K562 (cell line): ENCODE measurements at regions not wholly inside any gene's neighbourhood (a gene's known extent, or its start where the extent isn't known, plus 50 kb on each side); places are given as distances from the start of the nearest gene placed in this dataset.

ENCODE experiments used
- ATAC-seq: fragments of 200-7000 bp; cut with Tn5 transposase; 3 replicates; pipeline ENCODE4 v1.9.1; 2020; ENCODE audit warnings: moderate library complexity
- BruUV-seq: library from RNA; stranded (reverse); fragments of 400-500 nt; replicated peaks from 2 replicates; lab custom pipeline; 2021; lab: Mats Ljungman, UMichigan
- CTCF ChIA-PET: fragments of 300-600 bp; formaldehyde crosslinking; extraction: SDS; loops from one replicate; lab custom pipeline; 2021; ENCODE audit warnings: low intra/inter-chr PET ratio; lab: Yijun Ruan, JAX
- POLR2A ChIA-PET: fragments of 300-600, 350-650 bp; sonication (Branson Sonifier 250); formaldehyde crosslinking; extraction: SDS; loops from one replicate; lab custom pipeline; 2021; ENCODE audit warnings: antibody characterized with exemption, inconsistent platforms; lab: Yijun Ruan, JAX
- DNase-seq, 4 experiments: peaks; one replicate each; pipeline versions ENCODE4 v3.0.0 to v3.0.0-alpha.2; 2011 to 2018; ENCODE audit warnings: low spot score in 3 of 4, mixed read lengths in 3 of 4; ENCODE audit errors: extremely low read depth in 1 of 4
- FAIRE-seq: peaks from 2 replicates; lab custom pipeline; 2011; peaks lifted over from hg19 to GRCh38; lab: Jason Lieb, UNC
- H2AFZ ChIP-seq: 2 replicates; pipeline ENCODE4 v1.6.0; 2011; ENCODE audit warnings: low read depth, low read length, control low read depth, inconsistent platforms
- H3K27ac ChIP-seq: fragments of 200-600 bp; 3 replicates; pipeline ENCODE4 v1.8.0; 2011; ENCODE audit warnings: low read depth, mild to moderate bottlenecking, control low read depth, inconsistent platforms, low read length, moderate library complexity, mixed read lengths; ENCODE audit errors: extremely low read depth
- H3K27me3 ChIP-seq, 2 experiments: fragments of 300-600 bp in 1 of 2; 2 replicates in 1 of 2; 3 replicates in 1 of 2; pipeline versions ENCODE4 v1.6.0 to v1.8.0; 2011; ENCODE audit warnings: inconsistent platforms in 2 of 2, low read length in 2 of 2, mild to moderate bottlenecking in 1 of 2, mixed read lengths in 1 of 2, moderate library complexity in 1 of 2; ENCODE audit not compliant: control insufficient read depth in 2 of 2, insufficient read depth in 2 of 2
- H3K36me3 ChIP-seq: fragments of 300-600 bp; 3 replicates; pipeline ENCODE4 v1.8.0; 2011; ENCODE audit warnings: mild to moderate bottlenecking, low read length, inconsistent platforms; ENCODE audit not compliant: control insufficient read depth, insufficient read depth
- H3K4me1 ChIP-seq, 2 experiments: fragments of 200-600 bp in 1 of 2; replicated peaks in 1 of 2; 2 replicates in 1 of 2; 3 replicates in 1 of 2; pipeline versions ENCODE4 v1.5.1 to v1.8.0; 2011; ENCODE audit warnings: inconsistent platforms in 2 of 2, low read length in 2 of 2, mild to moderate bottlenecking in 1 of 2, mixed read lengths in 1 of 2, moderate library complexity in 1 of 2; ENCODE audit not compliant: control insufficient read depth in 2 of 2, insufficient read depth in 2 of 2
- H3K4me2 ChIP-seq: 2 replicates; pipeline ENCODE4 v1.6.1; 2011; ENCODE audit warnings: low read length, control low read depth, inconsistent platforms, mixed read lengths; ENCODE audit not compliant: insufficient read depth
- H3K4me3 ChIP-seq: fragments of 200-600 bp; sonication (generic), shearing (Covaris generic); 2 replicates; pipeline ENCODE4 v1.5.1; 2016; ENCODE audit warnings: control low read depth, inconsistent platforms
- H3K79me2 ChIP-seq: fragments of 200-600 bp; 3 replicates; pipeline ENCODE4 v1.8.0; 2011; ENCODE audit warnings: low read length, inconsistent platforms; ENCODE audit not compliant: control insufficient read depth, insufficient read depth
- H3K9ac ChIP-seq, 2 experiments: 2 replicates each; pipeline versions ENCODE4 v1.6.0 to v1.6.1; 2011; ENCODE audit warnings: low read depth in 2 of 2, low read length in 2 of 2, control low read depth in 1 of 2, inconsistent platforms in 1 of 2, mild to moderate bottlenecking in 1 of 2, mixed read lengths in 1 of 2; ENCODE audit not compliant: insufficient read depth in 1 of 2
- H3K9me1 ChIP-seq: one replicate; pipeline ENCODE4 v1.6.0; 2011; ENCODE audit warnings: inconsistent platforms, mild to moderate bottlenecking, low read length, moderate library complexity; ENCODE audit not compliant: control insufficient read depth, insufficient read depth
- H3K9me3 ChIP-seq: replicated peaks from 2 replicates; pipeline ENCODE4 v1.5.1; 2011; ENCODE audit warnings: low read depth, low read length, inconsistent platforms; ENCODE audit not compliant: control insufficient read depth, insufficient read depth
- H4K20me1 ChIP-seq: replicated peaks from 2 replicates; pipeline ENCODE4 v1.6.1; 2011; ENCODE audit warnings: low read length, inconsistent platforms, mixed read lengths; ENCODE audit not compliant: control insufficient read depth, insufficient read depth
- C11orf30 ChIP-seq: fragments of 450-650 bp; IDR thresholded peaks from 2 replicates; pipeline ENCODE4 v1.6.1; 2016; ENCODE audit warnings: low read depth, mild to moderate bottlenecking
- CEBPZ ChIP-seq: fragments of 150-350 bp; IDR thresholded peaks from 2 replicates; pipeline ENCODE4 v1.6.1; 2014; ENCODE audit warnings: low read depth, mild to moderate bottlenecking, low read length, borderline replicate concordance
- FIP1L1 ChIP-seq: fragments of 200-400 bp; formaldehyde crosslinking; IDR thresholded peaks from 2 replicates; pipeline ENCODE4 v1.6.1; 2018; ENCODE audit warnings: mild to moderate bottlenecking, low read depth, low read length; ENCODE audit not compliant: poor library complexity, severe bottlenecking
- MCM2 ChIP-seq: fragments of 450-650 bp; IDR thresholded peaks from 2 replicates; pipeline ENCODE4 v1.6.1; 2017; ENCODE audit warnings: low read depth, mild to moderate bottlenecking
- POLR2B ChIP-seq: fragments of 450-650 bp; IDR thresholded peaks from 2 replicates; pipeline ENCODE4 v1.6.1; 2018; ENCODE audit warnings: low read depth; ENCODE audit not compliant: partially characterized antibody
- RBBP5 ChIP-seq: fragments of 200-600 bp; sonication (generic); IDR thresholded peaks from 2 replicates; pipeline ENCODE4 v1.6.1; 2012; ENCODE audit warnings: borderline replicate concordance, mild to moderate bottlenecking, low read length, control low read depth, inconsistent platforms; ENCODE audit not compliant: insufficient read depth, poor library complexity, severe bottlenecking
- ZBTB17 ChIP-seq: fragments of 450-650 bp; formaldehyde crosslinking; IDR thresholded peaks from 2 replicates; pipeline ENCODE4 v1.4.0; 2020; ENCODE audit warnings: mild to moderate bottlenecking
- ZFP30 ChIP-seq: fragments of 250-450 bp; sonication (Bioruptor Pico); IDR thresholded peaks from 2 replicates; pipeline ENCODE4 v1.8.0; 2022; ENCODE audit warnings: moderate library complexity, mild to moderate bottlenecking, inconsistent platforms, borderline replicate concordance
- ZNF316 ChIP-seq: fragments of 450-650 bp; IDR thresholded peaks from 2 replicates; pipeline ENCODE4 v1.6.1; 2016
- ZNF586 ChIP-seq: fragments of 450-650 bp; formaldehyde crosslinking; conservative IDR thresholded peaks from 2 replicates; pipeline ENCODE4 v1.4.0; 2020; ENCODE audit warnings: mild to moderate bottlenecking, moderate library complexity
- ZNF699 ChIP-seq: fragments of 250-450 bp; sonication (Bioruptor Pico); IDR thresholded peaks from 2 replicates; pipeline ENCODE4 v1.8.0; 2021; ENCODE audit warnings: mild to moderate bottlenecking, moderate library complexity; ENCODE audit not compliant: insufficient replicate concordance
- ZSCAN32 ChIP-seq: fragments of 450-650 bp; formaldehyde crosslinking; IDR thresholded peaks from 2 replicates; pipeline ENCODE4 v1.4.0; 2020; ENCODE audit warnings: mild to moderate bottlenecking, moderate library complexity
- WGBS: fragments of 100-300 bp; shearing (Covaris generic); methylation state at CpG from one replicate; pipeline ENCODE4 v1.1.6; 2016; ENCODE audit warnings: low coverage, mixed read lengths; ENCODE audit not compliant: insufficient coverage; ENCODE audit errors: missing lambda C conversion rate; 5-methylcytosine and 5-hydroxymethylcytosine counted together
- in situ Hi-C: fragments of 300-500 bp; cut with MboI; formaldehyde crosslinking; loops from 4 replicates; pipeline ENCODE4 v1.15.0; 2018; ENCODE audit warnings: inconsistent platforms, mixed read lengths
- intact Hi-C: fragments of 100-400 bp; cut with micrococcal nuclease; formaldehyde crosslinking; loops from 2 replicates; pipeline ENCODE4 v1.14.2; 2022
- TF ChIP-seq, protein P1 (sequence below): fragments of 450-650 bp; IDR thresholded peaks from 2 replicates; pipeline ENCODE4 v1.6.1; 2016; ENCODE audit warnings: missing biosample characterization, missing genetic modification characterization
- TF ChIP-seq, protein P2 (sequence below): fragments of 250-450 bp; sonication (Bioruptor Pico); IDR thresholded peaks from 2 replicates; pipeline ENCODE4 v1.9.0; 2021; ENCODE audit warnings: mild to moderate bottlenecking
- TF ChIP-seq, protein P3 (sequence below): fragments of 450-650 bp; formaldehyde crosslinking; IDR thresholded peaks from 2 replicates; pipeline ENCODE4 v1.4.0; 2020; ENCODE audit warnings: mild to moderate bottlenecking, moderate library complexity

GRCh38 chr2:167817908-167818307 lies 429.5 kb downstream of the STK39 start:
- Histone ChIP-seq H3K4me1 (no peaks in the 10 kb centered on the region), H3K9me1 (no peaks in the 10 kb centered on the region), H3K4me3 (no peak overlapping the region), H3K79me2 (no peaks in the 10 kb centered on the region)
- CTCF ChIA-PET = no interaction called here
- FAIRE-seq = no peak
- intact Hi-C loops = no loop called here
- TF ChIP-seq ZNF586 = no peak
- TF ChIP-seq C11orf30 = no peak
- TF ChIP-seq FIP1L1 = no peak
- TF ChIP-seq MCM2 = no peak
- TF ChIP-seq RBBP5 = no peak
- TF ChIP-seq POLR2B = no peak
- no peak for TF ChIP-seq CEBPZ
- TF ChIP-seq ZBTB17 (CRISPR knock-in tag) = no peak
- no peak for TF ChIP-seq ZNF699 (CRISPR knock-in tag)
- TF ChIP-seq, protein P1, sequence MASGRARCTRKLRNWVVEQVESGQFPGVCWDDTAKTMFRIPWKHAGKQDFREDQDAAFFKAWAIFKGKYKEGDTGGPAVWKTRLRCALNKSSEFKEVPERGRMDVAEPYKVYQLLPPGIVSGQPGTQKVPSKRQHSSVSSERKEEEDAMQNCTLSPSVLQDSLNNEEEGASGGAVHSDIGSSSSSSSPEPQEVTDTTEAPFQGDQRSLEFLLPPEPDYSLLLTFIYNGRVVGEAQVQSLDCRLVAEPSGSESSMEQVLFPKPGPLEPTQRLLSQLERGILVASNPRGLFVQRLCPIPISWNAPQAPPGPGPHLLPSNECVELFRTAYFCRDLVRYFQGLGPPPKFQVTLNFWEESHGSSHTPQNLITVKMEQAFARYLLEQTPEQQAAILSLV (tag) = no peak
- no peak for TF ChIP-seq ZNF316
- TF ChIP-seq, protein P2, sequence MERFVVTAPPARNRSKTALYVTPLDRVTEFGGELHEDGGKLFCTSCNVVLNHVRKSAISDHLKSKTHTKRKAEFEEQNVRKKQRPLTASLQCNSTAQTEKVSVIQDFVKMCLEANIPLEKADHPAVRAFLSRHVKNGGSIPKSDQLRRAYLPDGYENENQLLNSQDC = no peak
- no peak for TF ChIP-seq ZSCAN32
- no peak for TF ChIP-seq ZFP30 (CRISPR knock-in tag)
- TF ChIP-seq, protein P3, sequence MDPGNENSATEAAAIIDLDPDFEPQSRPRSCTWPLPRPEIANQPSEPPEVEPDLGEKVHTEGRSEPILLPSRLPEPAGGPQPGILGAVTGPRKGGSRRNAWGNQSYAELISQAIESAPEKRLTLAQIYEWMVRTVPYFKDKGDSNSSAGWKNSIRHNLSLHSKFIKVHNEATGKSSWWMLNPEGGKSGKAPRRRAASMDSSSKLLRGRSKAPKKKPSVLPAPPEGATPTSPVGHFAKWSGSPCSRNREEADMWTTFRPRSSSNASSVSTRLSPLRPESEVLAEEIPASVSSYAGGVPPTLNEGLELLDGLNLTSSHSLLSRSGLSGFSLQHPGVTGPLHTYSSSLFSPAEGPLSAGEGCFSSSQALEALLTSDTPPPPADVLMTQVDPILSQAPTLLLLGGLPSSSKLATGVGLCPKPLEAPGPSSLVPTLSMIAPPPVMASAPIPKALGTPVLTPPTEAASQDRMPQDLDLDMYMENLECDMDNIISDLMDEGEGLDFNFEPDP (CRISPR knock-in tag) = no peak
- TF ChIP-seq, all 486 proteins: peak for 0
- no peaks in the 10 kb centered on the region for H4K20me1 ChIP-seq
- no peaks in the 10 kb centered on the region for H3K9me3 ChIP-seq
- WGBS = 80% methylated on average over 4 of the region's 4 CpGs
- POLR2A ChIA-PET = interaction anchor here (0.8 kb wide), 1 partner anchor 35 kb away, joined by 3 read pairs; no protein-coding TSS in a partner anchor
- no peak overlapping the region for H3K27ac ChIP-seq
- BruUV-seq = no TSS peak
- in situ Hi-C loops = no loop called here
- no peak overlapping the region for H3K4me2 ChIP-seq
- H3K36me3 ChIP-seq = peaks cover 67% of the 10 kb centered on the region
- DNase-seq = no peak
- ATAC-seq = no peak
- no peaks in the 10 kb centered on the region for H3K27me3 ChIP-seq
- H3K9ac ChIP-seq = no peak overlapping the region
- H2AFZ ChIP-seq = no peak overlapping the region
